ENCODE measurements at regions not wholly inside any gene's neighbourhood (a gene's known extent, or its start where the extent isn't known, plus 50 kb on each side); places are given as distances from the start of the nearest gene placed in this dataset.

DNA sequence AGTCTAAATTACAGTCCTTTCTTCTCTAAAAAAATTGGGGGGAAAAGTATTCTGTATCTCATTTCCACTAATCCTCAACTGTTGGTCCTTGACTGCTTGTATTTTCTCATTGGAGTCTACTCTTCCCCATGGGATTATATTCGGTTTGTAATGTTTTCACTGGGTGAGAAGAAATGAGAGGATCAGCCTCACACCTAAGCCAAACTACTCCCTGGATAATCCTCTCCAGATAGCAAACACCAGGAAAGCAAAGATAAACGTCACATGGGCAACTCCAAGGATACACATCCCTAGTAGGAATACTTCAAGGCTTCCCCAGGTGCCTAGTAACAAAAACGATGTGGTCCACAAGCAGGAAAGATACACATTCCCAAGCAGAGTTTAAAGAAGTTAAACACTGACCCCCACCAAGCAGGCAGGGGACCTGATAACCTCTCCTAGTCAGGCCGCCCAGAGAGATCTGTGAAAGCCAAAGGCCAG is 53.9 kb upstream of the SOX4 start:
- Histone ChIP-seq H3K4me1 (peaks cover 19% of the 10 kb centered on the region), H3K36me3 (no peaks in the 10 kb centered on the region), H3K27me3 (no peaks in the 10 kb centered on the region), H3K4me3 (ENCODE audit: low read depth, low read length) (no peak overlapping the region), H3K9me3 (no peaks in the 10 kb centered on the region)
- DNase-seq, result no peak
- TF ChIP-seq, protein P1, sequence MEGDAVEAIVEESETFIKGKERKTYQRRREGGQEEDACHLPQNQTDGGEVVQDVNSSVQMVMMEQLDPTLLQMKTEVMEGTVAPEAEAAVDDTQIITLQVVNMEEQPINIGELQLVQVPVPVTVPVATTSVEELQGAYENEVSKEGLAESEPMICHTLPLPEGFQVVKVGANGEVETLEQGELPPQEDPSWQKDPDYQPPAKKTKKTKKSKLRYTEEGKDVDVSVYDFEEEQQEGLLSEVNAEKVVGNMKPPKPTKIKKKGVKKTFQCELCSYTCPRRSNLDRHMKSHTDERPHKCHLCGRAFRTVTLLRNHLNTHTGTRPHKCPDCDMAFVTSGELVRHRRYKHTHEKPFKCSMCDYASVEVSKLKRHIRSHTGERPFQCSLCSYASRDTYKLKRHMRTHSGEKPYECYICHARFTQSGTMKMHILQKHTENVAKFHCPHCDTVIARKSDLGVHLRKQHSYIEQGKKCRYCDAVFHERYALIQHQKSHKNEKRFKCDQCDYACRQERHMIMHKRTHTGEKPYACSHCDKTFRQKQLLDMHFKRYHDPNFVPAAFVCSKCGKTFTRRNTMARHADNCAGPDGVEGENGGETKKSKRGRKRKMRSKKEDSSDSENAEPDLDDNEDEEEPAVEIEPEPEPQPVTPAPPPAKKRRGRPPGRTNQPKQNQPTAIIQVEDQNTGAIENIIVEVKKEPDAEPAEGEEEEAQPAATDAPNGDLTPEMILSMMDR (IDR thresholded peaks at IDR 0.05; ENCODE audit: low read depth, low read length), result no peak

All from BE2C (cell line).